ENCODE measurements at regions not wholly inside any gene's neighbourhood (a gene's known extent, or its start where the extent isn't known, plus 50 kb on each side); places are given as distances from the start of the nearest gene placed in this dataset.

DNA sequence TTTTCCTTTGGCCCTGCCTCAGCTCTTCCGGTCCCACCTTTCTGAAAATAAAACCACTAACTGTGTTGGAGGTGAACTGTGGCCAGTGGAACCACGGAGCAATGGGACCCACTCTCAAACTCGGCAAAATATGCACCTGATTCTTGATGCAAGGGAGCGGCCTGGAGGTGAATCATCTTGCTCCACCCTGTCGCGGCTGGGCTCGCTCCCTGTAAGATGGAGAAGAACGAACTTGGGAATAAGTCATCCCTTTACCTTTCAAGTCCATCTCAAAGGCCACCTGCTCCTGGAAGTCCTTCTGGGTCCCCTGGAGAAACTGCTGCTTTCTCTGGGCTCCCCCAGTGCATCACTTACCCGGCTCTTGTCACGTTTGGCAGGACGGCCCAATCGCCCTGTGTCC is 309.9 kb downstream of the BCL11B start:
- Histone ChIP-seq H3K4me1 (ENCODE audit: control insufficient read depth in 1 of 2, insufficient read depth in 2 of 2, low read length in 2 of 2) (no peaks in the 10 kb centered on the region), H3K9me3 (ENCODE audit: control insufficient read depth in 1 of 2, low read length in 2 of 2) (no peaks in the 10 kb centered on the region), H3K27ac (ENCODE audit: low read length) (no peak overlapping the region), H3K36me3 (ENCODE audit: control insufficient read depth in 1 of 2, insufficient read depth in 2 of 2, low read length in 2 of 2) (no peaks in the 10 kb centered on the region), H3K27me3 (ENCODE audit: low read depth, low read length) (no peaks in the 10 kb centered on the region), H3K4me3 (ENCODE audit: low read depth in 1 of 2, low read length in 2 of 2) (no peak overlapping the region)

DNA sequence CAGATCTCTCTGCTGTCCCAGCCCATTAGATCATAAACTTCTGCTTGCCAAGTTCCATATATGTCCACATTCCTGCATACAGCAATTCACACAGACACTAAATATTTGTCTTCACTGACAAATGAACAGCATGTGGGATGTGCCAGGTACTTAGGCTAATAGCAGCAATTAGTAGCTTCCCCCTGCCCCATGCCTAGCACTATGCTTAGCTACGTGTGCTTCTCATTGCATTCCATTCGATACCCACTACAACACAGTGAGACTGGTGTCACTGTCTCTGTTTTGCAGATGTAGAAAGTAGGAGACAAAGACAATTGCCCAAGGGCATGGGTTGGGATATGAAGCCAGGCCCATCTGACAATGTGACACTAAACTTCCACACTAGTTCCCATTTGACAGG is 308.4 kb downstream of the BCL11B start:
- Histone ChIP-seq H3K4me3 (ENCODE audit: low read depth in 1 of 2, low read length in 2 of 2) (no peak overlapping the region), H3K36me3 (ENCODE audit: control insufficient read depth in 1 of 2, insufficient read depth in 2 of 2, low read length in 2 of 2) (no peaks in the 10 kb centered on the region), H3K27me3 (ENCODE audit: low read depth, low read length) (no peaks in the 10 kb centered on the region), H3K4me1 (ENCODE audit: control insufficient read depth in 1 of 2, insufficient read depth in 2 of 2, low read length in 2 of 2) (no peaks in the 10 kb centered on the region), H3K9me3 (ENCODE audit: control insufficient read depth in 1 of 2, low read length in 2 of 2) (no peaks in the 10 kb centered on the region), H3K27ac (ENCODE audit: low read length) (no peak overlapping the region)

- Histone ChIP-seq H3K27ac (ENCODE audit: low read length) (no peak overlapping the region), H3K36me3 (ENCODE audit: control insufficient read depth in 1 of 2, insufficient read depth in 2 of 2, low read length in 2 of 2) (no peaks in the 10 kb centered on the region), H3K27me3 (ENCODE audit: low read depth, low read length) (no peaks in the 10 kb centered on the region), H3K4me3 (ENCODE audit: low read depth in 1 of 2, low read length in 2 of 2) (no peak overlapping the region), H3K4me1 (ENCODE audit: control insufficient read depth in 1 of 2, insufficient read depth in 2 of 2, low read length in 2 of 2) (no peaks in the 10 kb centered on the region), H3K9me3 (ENCODE audit: control insufficient read depth in 1 of 2, low read length in 2 of 2) (no peaks in the 10 kb centered on the region)
Measured at GRCh38 chr14:98964171-98964570, 307.8 kb downstream of the BCL11B start.

DNA sequence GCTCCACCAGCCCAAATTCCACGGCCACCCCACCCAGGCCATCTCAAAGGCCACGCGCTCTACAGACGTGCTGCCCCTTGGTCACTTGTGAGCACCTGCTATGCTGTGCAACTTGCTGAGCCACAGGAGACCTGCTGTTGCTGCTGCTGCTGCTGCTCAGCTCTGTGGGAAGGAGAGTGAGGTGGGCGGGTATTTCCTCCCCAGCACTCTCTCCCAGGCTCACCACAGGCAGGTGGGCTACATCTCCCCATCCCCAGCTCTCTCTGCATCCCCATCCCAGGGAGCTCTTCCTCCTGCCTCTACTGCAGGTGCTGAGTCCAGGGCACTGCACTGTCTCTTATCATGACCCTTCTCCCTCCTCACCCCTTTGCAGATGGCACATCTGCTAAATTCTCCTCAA is 306.9 kb downstream of the BCL11B start:
- no peak overlapping the region for H3K4me3 ChIP-seq (ENCODE audit: low read depth in 1 of 2, low read length in 2 of 2)
- H3K4me1 ChIP-seq (ENCODE audit: control insufficient read depth in 1 of 2, insufficient read depth in 2 of 2, low read length in 2 of 2), result no peaks in the 10 kb centered on the region
- no peaks in the 10 kb centered on the region for H3K9me3 ChIP-seq (ENCODE audit: control insufficient read depth in 1 of 2, low read length in 2 of 2)
- H3K36me3 ChIP-seq (ENCODE audit: control insufficient read depth in 1 of 2, insufficient read depth in 2 of 2, low read length in 2 of 2), result no peaks in the 10 kb centered on the region
- no peaks in the 10 kb centered on the region for H3K27me3 ChIP-seq (ENCODE audit: low read depth, low read length)
- no peak overlapping the region for H3K27ac ChIP-seq (ENCODE audit: low read length)

- H3K36me3 ChIP-seq (ENCODE audit: control insufficient read depth in 1 of 2, insufficient read depth in 2 of 2, low read length in 2 of 2), result no peaks in the 10 kb centered on the region
- H3K27me3 ChIP-seq (ENCODE audit: low read depth, low read length), result no peaks in the 10 kb centered on the region
- no peak overlapping the region for H3K27ac ChIP-seq (ENCODE audit: low read length)
- H3K9me3 ChIP-seq (ENCODE audit: control insufficient read depth in 1 of 2, low read length in 2 of 2), result no peaks in the 10 kb centered on the region
- H3K4me1 ChIP-seq (ENCODE audit: control insufficient read depth in 1 of 2, insufficient read depth in 2 of 2, low read length in 2 of 2), result no peaks in the 10 kb centered on the region
- H3K4me3 ChIP-seq (ENCODE audit: low read depth in 1 of 2, low read length in 2 of 2), result no peak overlapping the region
Measured at GRCh38 chr14:98966016-98966415, 306.0 kb downstream of the BCL11B start.

GRCh38 chr14:98966475-98967162 is 305.4 kb downstream of the BCL11B start:
- Histone ChIP-seq H3K36me3 (ENCODE audit: control insufficient read depth in 1 of 2, insufficient read depth in 2 of 2, low read length in 2 of 2) (no peaks in the 10 kb centered on the region), H3K9me3 (ENCODE audit: control insufficient read depth in 1 of 2, low read length in 2 of 2) (no peaks in the 10 kb centered on the region), H3K27ac (ENCODE audit: low read length) (no peak overlapping the region), H3K27me3 (ENCODE audit: low read depth, low read length) (no peaks in the 10 kb centered on the region), H3K4me3 (ENCODE audit: low read depth in 1 of 2, low read length in 2 of 2) (no peak overlapping the region), H3K4me1 (ENCODE audit: control insufficient read depth in 1 of 2, insufficient read depth in 2 of 2, low read length in 2 of 2) (no peaks in the 10 kb centered on the region)

DNA sequence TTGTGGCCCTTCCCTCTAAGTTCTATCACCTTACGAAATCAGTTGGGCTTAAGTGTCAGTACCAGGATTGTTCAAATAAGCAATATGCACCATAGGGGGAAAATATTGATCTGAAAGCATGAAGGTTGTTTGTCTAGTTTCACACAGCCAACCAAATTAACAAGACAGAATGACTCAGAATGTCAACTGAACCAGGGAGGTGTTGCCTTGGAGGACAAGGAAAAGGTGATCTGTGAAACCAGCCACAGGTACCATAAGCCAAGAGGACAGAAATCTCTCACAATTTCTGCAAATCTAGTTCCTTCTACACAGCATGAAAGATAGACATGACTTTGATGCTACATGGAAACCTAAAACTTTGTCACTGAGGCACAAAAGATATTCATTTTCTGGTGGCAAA is 297.9 kb downstream of the BCL11B start:
- Histone ChIP-seq H3K9me3 (ENCODE audit: control insufficient read depth in 1 of 2, low read length in 2 of 2) (no peaks in the 10 kb centered on the region), H3K27ac (ENCODE audit: low read length) (no peak overlapping the region), H3K4me1 (ENCODE audit: control insufficient read depth in 1 of 2, insufficient read depth in 2 of 2, low read length in 2 of 2) (no peaks in the 10 kb centered on the region), H3K27me3 (ENCODE audit: low read depth, low read length) (no peaks in the 10 kb centered on the region), H3K4me3 (ENCODE audit: low read depth in 1 of 2, low read length in 2 of 2) (no peak overlapping the region), H3K36me3 (ENCODE audit: control insufficient read depth in 1 of 2, insufficient read depth in 2 of 2, low read length in 2 of 2) (no peaks in the 10 kb centered on the region)

DNA sequence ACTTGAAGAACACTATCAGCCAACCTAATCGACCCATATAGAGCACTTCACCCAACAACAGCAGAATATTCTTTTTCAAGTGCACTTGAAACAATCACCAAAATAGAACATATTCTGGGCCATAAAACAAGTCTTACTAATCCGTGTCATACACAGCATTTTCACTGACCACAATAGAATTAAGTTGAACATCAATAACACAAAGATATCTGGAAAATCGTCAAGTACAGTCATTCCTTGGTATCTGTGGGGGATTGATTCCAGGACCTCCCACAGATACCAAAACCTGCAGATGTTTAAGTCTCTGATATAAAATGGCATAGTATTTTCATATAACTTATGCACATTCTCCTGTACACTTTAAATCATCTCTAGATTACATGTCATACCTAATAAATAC is 295.7 kb downstream of the BCL11B start:
- no peaks in the 10 kb centered on the region for H3K27me3 ChIP-seq (ENCODE audit: low read depth, low read length)
- no peaks in the 10 kb centered on the region for H3K4me1 ChIP-seq (ENCODE audit: control insufficient read depth in 1 of 2, insufficient read depth in 2 of 2, low read length in 2 of 2)
- H3K36me3 ChIP-seq (ENCODE audit: control insufficient read depth in 1 of 2, insufficient read depth in 2 of 2, low read length in 2 of 2), result no peaks in the 10 kb centered on the region
- no peak overlapping the region for H3K27ac ChIP-seq (ENCODE audit: low read length)
- no peak overlapping the region for H3K4me3 ChIP-seq (ENCODE audit: low read depth in 1 of 2, low read length in 2 of 2)
- H3K9me3 ChIP-seq (ENCODE audit: control insufficient read depth in 1 of 2, low read length in 2 of 2), result peaks cover 0 to 3% of the 10 kb centered on the region in 2 donors

DNA sequence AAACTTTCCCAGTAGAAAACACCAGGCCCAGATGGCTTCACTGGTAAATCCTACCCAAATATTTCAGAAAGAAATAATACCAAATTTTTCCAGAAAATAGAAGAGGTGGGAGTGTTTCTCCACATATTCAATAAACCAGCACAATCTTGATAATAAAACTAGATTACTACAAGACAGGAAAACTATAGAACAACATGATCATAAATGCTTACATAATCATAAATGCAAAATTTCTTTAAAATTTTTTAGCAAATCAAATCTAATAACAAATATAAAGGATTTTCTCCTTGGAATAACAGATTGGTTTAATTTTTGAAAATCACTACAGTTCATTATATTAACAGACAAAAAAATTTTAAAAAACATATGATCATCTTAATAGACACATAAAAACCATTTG is 294.5 kb downstream of the BCL11B start:
- H3K4me3 ChIP-seq (ENCODE audit: low read depth in 1 of 2, low read length in 2 of 2), result no peak overlapping the region
- no peaks in the 10 kb centered on the region for H3K36me3 ChIP-seq (ENCODE audit: control insufficient read depth in 1 of 2, insufficient read depth in 2 of 2, low read length in 2 of 2)
- no peaks in the 10 kb centered on the region for H3K4me1 ChIP-seq (ENCODE audit: control insufficient read depth in 1 of 2, insufficient read depth in 2 of 2, low read length in 2 of 2)
- peaks cover 0 to 3% of the 10 kb centered on the region in 2 donors for H3K9me3 ChIP-seq (ENCODE audit: control insufficient read depth in 1 of 2, low read length in 2 of 2)
- no peak overlapping the region for H3K27ac ChIP-seq (ENCODE audit: low read length)
- no peaks in the 10 kb centered on the region for H3K27me3 ChIP-seq (ENCODE audit: low read depth, low read length)

DNA sequence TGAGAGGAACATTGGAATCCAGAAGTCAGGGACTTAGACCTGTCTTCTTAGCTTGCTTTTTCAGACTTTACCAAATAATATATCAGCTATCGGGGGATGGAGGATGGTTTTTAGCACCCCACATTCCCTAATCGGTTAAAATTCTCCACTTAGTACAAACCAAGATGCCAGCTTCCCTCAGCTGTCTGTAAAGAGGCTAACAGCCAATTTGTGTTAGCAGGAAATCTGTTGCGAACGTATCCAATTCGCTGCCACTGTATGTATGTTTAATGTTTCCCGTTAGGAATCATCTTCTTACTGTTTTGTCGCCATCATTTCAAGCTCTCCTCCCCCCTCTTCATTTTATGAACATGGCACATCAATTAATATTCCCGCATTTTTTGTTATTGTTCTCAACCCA is 289.0 kb downstream of the BCL11B start:
- Histone ChIP-seq H3K4me1 (ENCODE audit: control insufficient read depth in 1 of 2, insufficient read depth in 2 of 2, low read length in 2 of 2) (no peaks in the 10 kb centered on the region), H3K4me3 (ENCODE audit: low read depth in 1 of 2, low read length in 2 of 2) (no peak overlapping the region), H3K27ac (ENCODE audit: low read length) (no peak overlapping the region), H3K27me3 (ENCODE audit: low read depth, low read length) (no peaks in the 10 kb centered on the region), H3K9me3 (ENCODE audit: control insufficient read depth in 1 of 2, low read length in 2 of 2) (peaks cover 0 to 3% of the 10 kb centered on the region in 2 donors), H3K36me3 (ENCODE audit: control insufficient read depth in 1 of 2, insufficient read depth in 2 of 2, low read length in 2 of 2) (no peaks in the 10 kb centered on the region)

GRCh38 chr14:98984027-98984718 is 287.8 kb downstream of the BCL11B start:
- H3K9me3 ChIP-seq (ENCODE audit: control insufficient read depth in 1 of 2, low read length in 2 of 2), result peaks cover 0 to 3% of the 10 kb centered on the region in 2 donors

GRCh38 chr14:98984719-98985041 is 287.3 kb downstream of the BCL11B start:
- H3K4me3 ChIP-seq (ENCODE audit: low read depth in 1 of 2, low read length in 2 of 2), result no peak overlapping the region
- peaks cover 0 to 3% of the 10 kb centered on the region in 2 donors for H3K9me3 ChIP-seq (ENCODE audit: control insufficient read depth in 1 of 2, low read length in 2 of 2)
- no peaks in the 10 kb centered on the region for H3K36me3 ChIP-seq (ENCODE audit: control insufficient read depth in 1 of 2, insufficient read depth in 2 of 2, low read length in 2 of 2)
- H3K4me1 ChIP-seq (ENCODE audit: control insufficient read depth in 1 of 2, insufficient read depth in 2 of 2, low read length in 2 of 2), result no peaks in the 10 kb centered on the region
- H3K27ac ChIP-seq (ENCODE audit: low read length), result no peak overlapping the region
- H3K27me3 ChIP-seq (ENCODE audit: low read depth, low read length), result no peaks in the 10 kb centered on the region

More at GRCh38 chr14:98984027-98984718, 287.8 kb downstream of the BCL11B start:
- Histone ChIP-seq H3K27ac (ENCODE audit: low read length) (no peak overlapping the region), H3K27me3 (ENCODE audit: low read depth, low read length) (no peaks in the 10 kb centered on the region), H3K4me3 (ENCODE audit: low read depth in 1 of 2, low read length in 2 of 2) (no peak overlapping the region), H3K4me1 (ENCODE audit: control insufficient read depth in 1 of 2, insufficient read depth in 2 of 2, low read length in 2 of 2) (no peaks in the 10 kb centered on the region), H3K36me3 (ENCODE audit: control insufficient read depth in 1 of 2, insufficient read depth in 2 of 2, low read length in 2 of 2) (no peaks in the 10 kb centered on the region)

All from muscle layer of duodenum (tissue), 2 donors.